H7 (cell line): ENCODE measurements at regions not wholly inside any gene's neighbourhood (a gene's known extent, or its start where the extent isn't known, plus 50 kb on each side); places are given as distances from the start of the nearest gene placed in this dataset.
"Not testable (repeated sequence)": the region's sequence is repeated elsewhere in the genome, so short reads cannot be mapped to it uniquely, and the experiment has no call there.

Source experiments
- DNase-seq: peaks from one replicate; pipeline ENCODE4 v3.0.0; 2012
- H3K27me3 ChIP-seq: 2 replicates; pipeline ENCODE4 v1.6.0; 2011; ENCODE audit warnings: mild to moderate bottlenecking, low read length; ENCODE audit not compliant: control insufficient read depth, insufficient read depth
- H3K36me3 ChIP-seq: replicated peaks from 2 replicates; pipeline ENCODE4 v1.5.1; 2011; ENCODE audit warnings: low read length; ENCODE audit not compliant: control insufficient read depth, insufficient read depth
- H3K4me3 ChIP-seq: 2 replicates; pipeline ENCODE4 v1.5.1; 2011; ENCODE audit warnings: low read depth, mild to moderate bottlenecking, control low read depth, low read length, moderate library complexity; ENCODE audit not compliant: insufficient read depth

- no peak overlapping the region for H3K4me3 ChIP-seq
- no peak for DNase-seq
- no peaks in the 10 kb centered on the region for H3K36me3 ChIP-seq
- H3K27me3 ChIP-seq = no peaks in the 10 kb centered on the region
Observed at GRCh38 chr7:54416678-54417077, 125.5 kb upstream of the VSTM2A start.

DNA sequence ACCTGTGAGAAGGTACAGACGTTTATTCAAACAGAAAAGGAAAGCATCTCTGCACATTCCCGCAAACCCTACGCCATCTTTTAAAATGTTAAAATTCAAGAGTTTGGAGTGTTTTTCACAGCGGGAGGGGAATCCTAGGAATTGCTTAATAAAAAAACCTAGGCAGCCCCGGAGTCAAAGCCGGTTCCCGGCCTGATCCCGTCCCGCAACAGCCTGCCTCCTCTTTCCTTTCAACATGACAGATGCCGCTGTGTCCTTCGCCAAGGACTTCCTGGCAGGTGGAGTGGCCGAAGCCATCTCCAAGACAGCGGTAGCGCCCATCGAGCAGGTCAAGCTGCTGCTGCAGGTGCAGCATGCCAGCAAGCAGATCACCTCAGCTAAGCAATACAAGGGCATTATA is 123.0 kb upstream of the VSTM2A start:
- Histone ChIP-seq H3K27me3 (no peaks in the 10 kb centered on the region), H3K36me3 (no peaks in the 10 kb centered on the region), H3K4me3 (no peak overlapping the region)
- DNase-seq = peak; percentile 4

DNA sequence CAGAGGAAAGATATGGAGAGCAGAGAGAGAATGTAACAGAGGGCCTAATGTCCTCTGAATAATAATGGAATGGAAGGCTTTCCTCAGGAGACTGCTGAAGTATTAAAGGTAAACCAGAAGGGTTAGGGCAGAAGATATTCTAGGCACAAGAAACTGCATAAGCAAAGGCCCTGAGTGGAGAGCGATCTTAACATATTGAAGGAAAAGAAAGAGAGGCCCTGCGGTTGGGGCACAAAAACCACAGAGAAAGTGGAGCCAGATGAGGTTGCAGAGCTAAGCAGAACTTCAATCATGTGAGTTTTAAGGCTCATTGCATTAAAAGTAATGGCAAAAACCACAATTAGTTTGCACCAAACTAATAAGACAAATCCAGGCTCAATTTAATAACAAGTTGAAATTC is 115.8 kb upstream of the VSTM2A start:
- Histone ChIP-seq H3K36me3 (no peaks in the 10 kb centered on the region), H3K27me3 (no peaks in the 10 kb centered on the region), H3K4me3 (no peak overlapping the region)
- DNase-seq = no peak

GRCh38 chr7:54429111-54429510 is 113.1 kb upstream of the VSTM2A start:
- no peak for DNase-seq
- no peaks in the 10 kb centered on the region for H3K27me3 ChIP-seq
- H3K36me3 ChIP-seq = no peaks in the 10 kb centered on the region
- no peak overlapping the region for H3K4me3 ChIP-seq

- H3K27me3 ChIP-seq = no peaks in the 10 kb centered on the region
- H3K4me3 ChIP-seq = no peak overlapping the region
- H3K36me3 ChIP-seq = no peaks in the 10 kb centered on the region
- DNase-seq = no peak
Observed at GRCh38 chr7:54439391-54439790, 102.8 kb upstream of the VSTM2A start.

DNA sequence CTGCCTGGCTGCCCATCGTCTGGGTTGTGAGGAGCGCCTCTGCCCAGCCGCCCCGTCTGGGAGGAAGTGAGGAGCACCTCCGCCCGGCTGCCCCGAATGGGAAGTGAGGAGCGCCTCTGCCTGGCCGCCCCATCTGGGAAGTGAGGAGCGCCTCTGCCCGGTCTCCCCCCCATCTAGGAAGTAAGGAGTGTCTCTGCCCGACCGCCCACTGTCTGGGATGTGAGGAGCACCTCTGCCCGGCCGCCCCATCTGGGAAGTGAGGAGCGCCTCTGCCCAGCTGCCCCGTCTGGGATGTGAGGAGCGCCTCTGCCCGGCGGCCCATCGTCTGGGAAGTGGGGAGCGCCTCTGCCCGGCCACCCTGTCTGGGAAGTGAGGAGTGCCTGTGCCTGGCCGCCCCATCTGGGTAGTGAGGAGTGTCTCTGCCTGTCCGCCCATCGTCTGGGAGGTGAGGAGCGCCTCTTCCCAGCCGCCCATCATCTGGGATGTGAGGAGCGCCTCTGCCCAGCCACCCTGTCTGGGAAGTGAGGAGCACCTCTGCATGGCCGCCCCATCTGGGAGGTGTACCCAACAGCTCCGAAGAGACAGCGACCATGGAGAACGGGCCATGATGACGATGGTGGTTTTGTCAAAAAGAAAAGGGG is 98.0 kb upstream of the VSTM2A start:
- H3K4me3 ChIP-seq, H3K36me3 ChIP-seq, DNase-seq, H3K27me3 ChIP-seq: not testable (repeated sequence)

GRCh38 chr7:54453168-54453567 is 89.0 kb upstream of the VSTM2A start:
- H3K36me3 ChIP-seq, H3K4me3 ChIP-seq, DNase-seq, H3K27me3 ChIP-seq: not testable (repeated sequence)

DNA sequence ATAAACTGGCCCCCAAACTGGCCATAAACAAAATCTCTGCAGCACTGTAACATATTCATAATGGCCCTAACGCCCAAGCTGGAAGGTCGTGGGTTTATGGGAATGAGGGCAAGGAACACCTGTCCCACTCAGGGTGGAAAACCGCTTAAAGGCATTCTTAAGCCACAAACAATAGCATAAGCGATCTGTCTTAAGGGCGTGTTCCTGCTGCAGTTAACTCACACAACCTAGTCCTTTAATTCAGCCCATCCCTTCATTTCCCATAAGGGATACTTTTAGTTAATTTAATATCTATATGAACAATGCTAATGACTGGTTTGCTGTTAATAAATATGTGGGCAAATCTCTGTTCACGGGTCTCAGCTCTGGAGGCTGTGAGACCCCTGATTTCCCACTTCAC is 87.5 kb upstream of the VSTM2A start:
- H3K4me3 ChIP-seq, H3K36me3 ChIP-seq, DNase-seq, H3K27me3 ChIP-seq: not testable (repeated sequence)

GRCh38 chr7:54465095-54465494 is 77.1 kb upstream of the VSTM2A start:
- Histone ChIP-seq H3K36me3 (no peaks in the 10 kb centered on the region), H3K4me3 (no peak overlapping the region), H3K27me3 (no peaks in the 10 kb centered on the region)
- DNase-seq = no peak

DNA sequence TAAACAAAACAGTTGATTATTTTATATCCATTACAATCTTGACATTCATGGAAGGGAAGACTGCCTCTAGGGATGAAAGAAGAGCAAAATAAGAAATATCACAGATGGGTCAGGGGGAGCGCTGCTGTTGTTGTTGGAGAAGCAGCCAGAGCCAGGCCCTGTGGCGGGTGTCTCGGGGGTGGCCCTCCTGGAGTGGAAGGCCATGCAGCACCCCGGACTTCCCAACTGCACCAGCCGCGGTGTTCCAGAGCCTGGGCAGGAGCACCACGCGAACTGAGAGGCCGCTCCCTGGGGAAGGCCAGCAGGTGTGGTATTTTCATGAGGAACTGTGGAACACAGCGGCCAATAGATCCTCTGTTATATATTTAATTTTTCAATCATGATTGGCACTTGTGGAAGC is 72.4 kb upstream of the VSTM2A start:
- Histone ChIP-seq H3K36me3 (no peaks in the 10 kb centered on the region), H3K4me3 (no peak overlapping the region), H3K27me3 (no peaks in the 10 kb centered on the region)
- no peak for DNase-seq

DNA sequence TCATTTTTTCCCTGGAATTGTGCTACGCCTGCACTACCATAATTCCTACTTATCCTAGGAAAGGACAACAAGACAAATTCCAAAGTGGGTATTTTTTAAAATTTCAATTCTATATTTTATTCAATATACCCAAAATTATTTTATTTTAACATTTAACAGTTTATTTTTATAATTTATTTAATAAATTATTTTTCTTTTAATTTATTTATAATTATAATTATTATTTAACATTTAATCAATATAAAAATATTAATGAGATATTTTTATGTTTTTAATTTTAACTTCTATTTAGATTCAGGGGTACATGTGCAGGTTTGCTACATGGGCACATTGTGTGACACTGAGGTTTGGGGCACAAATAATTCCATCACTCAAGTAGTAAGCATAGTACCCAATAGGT is 65.6 kb upstream of the VSTM2A start:
- H3K27me3 ChIP-seq = no peaks in the 10 kb centered on the region
- H3K36me3 ChIP-seq = no peaks in the 10 kb centered on the region
- H3K4me3 ChIP-seq = no peak overlapping the region
- no peak for DNase-seq

GRCh38 chr7:54477083-54477482 is 65.1 kb upstream of the VSTM2A start:
- Histone ChIP-seq H3K36me3 (no peaks in the 10 kb centered on the region), H3K27me3 (no peaks in the 10 kb centered on the region), H3K4me3 (no peak overlapping the region)
- DNase-seq = no peak

- Histone ChIP-seq H3K27me3 (no peaks in the 10 kb centered on the region), H3K36me3 (no peaks in the 10 kb centered on the region), H3K4me3 (no peak overlapping the region)
- DNase-seq = no peak
Observed at GRCh38 chr7:54483523-54483922, 58.7 kb upstream of the VSTM2A start.

GRCh38 chr7:54485044-54485443 is 57.1 kb upstream of the VSTM2A start:
- DNase-seq = no peak
- H3K4me3 ChIP-seq = no peak overlapping the region
- no peaks in the 10 kb centered on the region for H3K27me3 ChIP-seq
- H3K36me3 ChIP-seq = no peaks in the 10 kb centered on the region
